ENCODE measurements at regions not wholly inside any gene's neighbourhood (a gene's known extent, or its start where the extent isn't known, plus 50 kb on each side); places are given as distances from the start of the nearest gene placed in this dataset.

DNA sequence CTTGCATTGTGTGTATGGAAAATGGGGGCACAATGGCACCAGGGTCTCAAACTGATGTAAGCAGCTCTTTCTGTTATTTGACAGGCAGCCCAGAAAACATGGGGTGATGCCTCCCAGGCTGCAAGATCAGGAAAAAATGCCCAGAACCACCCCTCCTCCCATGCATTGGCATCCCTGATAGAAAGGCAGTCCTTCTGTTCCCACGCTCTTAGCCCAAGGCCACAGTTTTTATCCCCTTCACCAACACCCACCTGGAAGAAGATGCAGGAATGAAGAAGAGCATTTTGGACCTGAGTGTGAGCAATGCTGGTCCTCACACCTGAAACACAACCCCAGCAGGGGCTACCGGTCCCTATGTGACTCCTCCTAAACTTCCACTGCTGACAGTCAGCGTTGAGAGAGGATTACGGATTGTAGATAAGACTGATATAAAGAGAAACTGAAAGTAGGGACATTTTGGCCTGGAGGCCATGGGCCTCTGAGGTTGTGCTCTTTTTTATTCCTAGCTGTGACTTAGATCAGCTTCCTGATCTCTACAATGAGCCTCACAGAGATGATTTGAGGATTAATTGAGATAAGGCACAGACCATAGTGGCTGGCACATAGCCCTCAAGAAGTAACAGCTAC, 386.0 kb upstream of the ATP5MC3 start:
- CTCF ChIA-PET: no interaction called here
- ATAC-seq (ENCODE audit: low read depth) (no peak), DNase-seq (no peak)
- intact Hi-C loops (cut with micrococcal nuclease): no loop called here
- Mint-ChIP-seq H3K4me3 (no peak overlapping the region), H3K27ac (no peak overlapping the region), H3K36me3 (ENCODE audit: low read depth) (no peaks in the 10 kb centered on the region), H3K9me3 (no peaks in the 10 kb centered on the region), H3K4me1 (no peaks in the 10 kb centered on the region), H3K27me3 (peaks cover 1% of the 10 kb centered on the region)
- POLR2A ChIA-PET: no interaction called here
- TF ChIP-seq, protein P1, sequence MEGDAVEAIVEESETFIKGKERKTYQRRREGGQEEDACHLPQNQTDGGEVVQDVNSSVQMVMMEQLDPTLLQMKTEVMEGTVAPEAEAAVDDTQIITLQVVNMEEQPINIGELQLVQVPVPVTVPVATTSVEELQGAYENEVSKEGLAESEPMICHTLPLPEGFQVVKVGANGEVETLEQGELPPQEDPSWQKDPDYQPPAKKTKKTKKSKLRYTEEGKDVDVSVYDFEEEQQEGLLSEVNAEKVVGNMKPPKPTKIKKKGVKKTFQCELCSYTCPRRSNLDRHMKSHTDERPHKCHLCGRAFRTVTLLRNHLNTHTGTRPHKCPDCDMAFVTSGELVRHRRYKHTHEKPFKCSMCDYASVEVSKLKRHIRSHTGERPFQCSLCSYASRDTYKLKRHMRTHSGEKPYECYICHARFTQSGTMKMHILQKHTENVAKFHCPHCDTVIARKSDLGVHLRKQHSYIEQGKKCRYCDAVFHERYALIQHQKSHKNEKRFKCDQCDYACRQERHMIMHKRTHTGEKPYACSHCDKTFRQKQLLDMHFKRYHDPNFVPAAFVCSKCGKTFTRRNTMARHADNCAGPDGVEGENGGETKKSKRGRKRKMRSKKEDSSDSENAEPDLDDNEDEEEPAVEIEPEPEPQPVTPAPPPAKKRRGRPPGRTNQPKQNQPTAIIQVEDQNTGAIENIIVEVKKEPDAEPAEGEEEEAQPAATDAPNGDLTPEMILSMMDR (IDR thresholded peaks at IDR 0.05): no peak

DNA sequence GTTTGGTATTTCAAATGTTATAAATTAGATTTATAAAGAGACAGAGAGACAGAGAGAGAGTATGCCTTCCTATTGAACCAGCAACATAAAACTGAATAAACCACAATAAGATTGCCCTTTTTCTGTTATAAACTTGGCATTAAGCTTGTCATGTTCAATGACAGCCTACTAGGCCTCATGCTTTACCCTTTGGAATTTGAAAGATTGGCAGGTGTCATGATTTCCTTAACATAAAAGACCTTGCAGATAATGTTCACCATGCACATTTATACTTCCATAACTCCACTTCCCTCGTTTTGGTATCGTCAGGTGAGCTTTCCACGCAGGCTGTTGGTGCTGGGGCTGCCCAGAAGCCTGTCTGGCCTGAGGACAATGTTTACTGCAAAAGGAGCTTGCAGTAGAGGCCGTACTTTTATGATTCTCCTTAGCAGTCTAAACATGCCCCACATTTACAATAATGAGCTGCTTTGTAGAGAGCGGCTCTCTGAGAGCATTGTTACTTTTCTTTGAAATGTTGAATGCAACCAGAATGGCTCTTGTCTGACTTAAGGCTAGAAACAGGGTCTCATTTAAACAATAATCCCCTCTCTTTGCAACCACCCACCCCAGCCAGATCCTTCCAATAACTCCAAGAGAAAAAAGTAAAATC, 379.1 kb upstream of the ATP5MC3 start:
- no peaks in the 10 kb centered on the region for H3K36me3 Mint-ChIP-seq (ENCODE audit: low read depth)
- peaks cover 11% of the 10 kb centered on the region for H3K27me3 Mint-ChIP-seq
- POLR2A ChIA-PET: no interaction called here
- H3K27ac Mint-ChIP-seq: no peak overlapping the region
- H3K4me1 Mint-ChIP-seq: no peaks in the 10 kb centered on the region
- H3K9me3 Mint-ChIP-seq: no peaks in the 10 kb centered on the region
- DNase-seq (no peak), ATAC-seq (ENCODE audit: low read depth) (no peak)
- no peak overlapping the region for H3K4me3 Mint-ChIP-seq
- CTCF ChIA-PET: no interaction called here
- TF ChIP-seq, protein P1 (IDR thresholded peaks at IDR 0.05): no peak
- intact Hi-C loops (cut with micrococcal nuclease): no loop called here

DNA sequence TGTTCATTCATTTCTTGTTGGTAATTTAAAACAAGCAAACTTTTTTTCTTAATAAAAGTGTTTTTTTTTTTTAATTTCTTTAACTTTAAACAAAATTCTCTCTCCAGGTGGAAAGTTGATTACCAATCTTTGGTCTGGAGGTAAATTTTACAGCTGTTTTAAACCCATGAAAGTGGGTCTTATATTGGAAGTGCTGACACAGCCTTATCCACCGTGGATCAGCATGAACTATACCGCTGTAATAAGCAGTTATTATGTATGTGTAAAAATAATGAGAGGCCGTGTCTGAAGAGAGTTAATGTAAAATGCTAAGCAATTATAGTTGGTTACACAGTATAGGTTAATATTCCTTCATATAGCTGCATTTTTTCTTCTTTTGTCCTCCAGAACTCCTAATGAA, 378.1 kb upstream of the ATP5MC3 start:
- H3K27me3 Mint-ChIP-seq: peaks cover 11% of the 10 kb centered on the region
- no peaks in the 10 kb centered on the region for H3K4me1 Mint-ChIP-seq
- ATAC-seq (ENCODE audit: low read depth) (no peak), DNase-seq (no peak)
- ChIA-PET POLR2A (no interaction called here), CTCF (no interaction called here)
- no peaks in the 10 kb centered on the region for H3K9me3 Mint-ChIP-seq
- intact Hi-C loops (cut with micrococcal nuclease): no loop called here
- TF ChIP-seq, protein P1 (IDR thresholded peaks at IDR 0.05): no peak
- no peaks in the 10 kb centered on the region for H3K36me3 Mint-ChIP-seq (ENCODE audit: low read depth)
- H3K27ac Mint-ChIP-seq: no peak overlapping the region
- no peak overlapping the region for H3K4me3 Mint-ChIP-seq

DNA sequence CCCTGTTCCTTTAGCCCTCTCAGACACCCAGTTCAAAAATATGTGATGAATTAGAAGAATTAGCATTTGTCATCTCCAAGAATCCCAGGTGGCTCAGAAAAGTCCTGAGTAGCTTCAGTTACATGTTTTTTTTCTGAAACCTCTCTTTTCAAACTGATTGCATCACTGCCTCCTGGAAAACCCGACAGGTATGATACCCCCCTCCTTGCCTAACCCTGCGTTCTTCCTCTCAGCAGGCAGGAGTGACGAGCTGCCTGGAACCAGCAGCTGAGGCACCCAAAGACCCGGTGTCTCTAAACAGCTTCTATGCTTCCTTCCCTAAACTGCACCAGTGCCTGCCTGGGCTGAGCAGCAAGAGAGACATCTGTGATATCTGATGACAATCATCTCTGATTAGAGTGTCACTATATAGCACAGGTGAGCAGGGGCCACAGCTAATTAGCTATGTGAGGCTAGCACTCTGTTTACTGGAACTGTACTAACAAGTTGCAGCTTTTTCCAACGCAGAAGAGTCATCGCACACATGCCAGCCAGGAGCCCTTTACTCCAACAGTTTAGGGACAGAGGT, 376.4 kb upstream of the ATP5MC3 start:
- ChIA-PET CTCF (no interaction called here), POLR2A (no interaction called here)

DNA sequence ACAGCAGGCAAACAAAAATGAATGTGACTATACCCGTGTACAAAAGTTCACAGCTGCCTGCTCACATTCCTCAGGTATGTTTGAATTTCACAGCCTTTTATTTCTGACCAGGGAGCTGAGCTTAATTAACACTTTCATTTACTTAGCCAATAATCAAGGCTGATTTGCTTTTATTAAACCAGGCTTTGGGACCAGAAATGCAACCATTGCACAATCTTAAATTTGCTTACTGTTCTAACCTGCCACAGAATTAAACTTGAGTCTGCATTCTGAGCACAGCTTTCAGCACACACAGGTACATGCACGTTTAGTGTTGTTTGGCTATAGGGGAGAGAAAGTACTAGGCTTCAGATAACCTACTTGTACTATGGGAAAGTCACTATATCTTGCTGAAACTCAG, 372.4 kb upstream of the ATP5MC3 start:
- POLR2A ChIA-PET: no interaction called here
- CTCF ChIA-PET: no interaction called here
- intact Hi-C loops (cut with micrococcal nuclease): no loop called here
- ATAC-seq (ENCODE audit: low read depth): no peak
- Mint-ChIP-seq H3K4me1 (no peaks in the 10 kb centered on the region), H3K27ac (no peak overlapping the region), H3K36me3 (ENCODE audit: low read depth) (no peaks in the 10 kb centered on the region), H3K4me3 (no peak overlapping the region), H3K9me3 (no peaks in the 10 kb centered on the region), H3K27me3 (peaks cover 11% of the 10 kb centered on the region)
- DNase-seq: no peak
- TF ChIP-seq, protein P1 (IDR thresholded peaks at IDR 0.05): no peak

More for the DNA sequence above, 376.4 kb upstream of the ATP5MC3 start:
- Mint-ChIP-seq H3K4me1 (no peaks in the 10 kb centered on the region), H3K36me3 (ENCODE audit: low read depth) (no peaks in the 10 kb centered on the region), H3K27me3 (peaks cover 9% of the 10 kb centered on the region), H3K9me3 (no peaks in the 10 kb centered on the region), H3K27ac (no peak overlapping the region), H3K4me3 (no peak overlapping the region)
- ATAC-seq (ENCODE audit: low read depth) (no peak), DNase-seq (no peak)
- TF ChIP-seq, protein P1 (IDR thresholded peaks at IDR 0.05): no peak
- intact Hi-C loops (cut with micrococcal nuclease): no loop called here

Measured in activated B cell treated with CpG ODN at 0.5 μM for 24 hours (primary cell).